GM19452 (cell line): ENCODE measurements at regions not wholly inside any gene's neighbourhood (a gene's known extent, or its start where the extent isn't known, plus 50 kb on each side); places are given as distances from the start of the nearest gene placed in this dataset.
"Not testable (repeated sequence)": the region's sequence is repeated elsewhere in the genome, so short reads cannot be mapped to it uniquely, and the experiment has no call there.

Source experiments
- ATAC-seq: cut with Tn5 transposase; IDR thresholded peaks from one replicate; pipeline ENCODE4 v1.9.1; 2021; ENCODE audit not compliant: unreplicated experiment

DNA sequence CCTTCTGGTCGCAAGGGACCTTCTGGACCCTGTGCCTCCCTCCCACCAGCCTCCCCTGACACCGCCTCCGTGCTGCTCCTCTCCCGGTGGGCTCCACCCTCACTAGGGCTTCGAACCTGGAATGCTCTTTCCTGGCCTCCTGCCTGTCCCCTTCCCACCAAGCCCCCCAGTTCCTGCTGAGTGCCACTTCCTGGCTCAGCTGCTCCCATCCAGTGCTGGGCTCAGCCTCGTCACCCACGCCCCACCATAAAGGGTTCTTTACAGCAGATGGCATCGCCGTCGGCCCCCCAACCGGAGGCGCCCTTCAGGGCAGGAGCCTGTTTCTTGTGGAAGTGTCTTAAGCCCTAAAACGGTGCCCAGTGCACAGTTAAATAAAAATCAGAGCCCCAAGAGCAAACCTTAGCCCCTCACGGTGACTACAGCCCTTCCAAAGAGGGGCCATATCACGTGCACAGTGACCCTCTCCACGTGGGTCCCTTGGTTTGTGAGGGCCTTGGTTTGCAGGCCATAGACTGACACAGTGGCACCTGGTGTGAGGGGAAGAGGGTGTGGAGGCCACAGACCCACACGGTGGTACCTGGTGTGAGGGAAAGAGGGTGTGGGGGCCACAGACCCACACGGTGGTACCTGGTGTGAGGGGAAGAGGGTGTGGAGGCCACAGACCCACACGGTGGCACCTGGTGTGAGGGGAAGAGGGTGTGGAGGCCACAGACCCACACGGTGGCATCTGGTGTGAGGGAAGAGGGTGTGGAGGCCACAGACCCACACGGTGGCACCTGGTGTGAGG is 111.4 kb downstream of the METRNL start:
- ATAC-seq: no peak

DNA sequence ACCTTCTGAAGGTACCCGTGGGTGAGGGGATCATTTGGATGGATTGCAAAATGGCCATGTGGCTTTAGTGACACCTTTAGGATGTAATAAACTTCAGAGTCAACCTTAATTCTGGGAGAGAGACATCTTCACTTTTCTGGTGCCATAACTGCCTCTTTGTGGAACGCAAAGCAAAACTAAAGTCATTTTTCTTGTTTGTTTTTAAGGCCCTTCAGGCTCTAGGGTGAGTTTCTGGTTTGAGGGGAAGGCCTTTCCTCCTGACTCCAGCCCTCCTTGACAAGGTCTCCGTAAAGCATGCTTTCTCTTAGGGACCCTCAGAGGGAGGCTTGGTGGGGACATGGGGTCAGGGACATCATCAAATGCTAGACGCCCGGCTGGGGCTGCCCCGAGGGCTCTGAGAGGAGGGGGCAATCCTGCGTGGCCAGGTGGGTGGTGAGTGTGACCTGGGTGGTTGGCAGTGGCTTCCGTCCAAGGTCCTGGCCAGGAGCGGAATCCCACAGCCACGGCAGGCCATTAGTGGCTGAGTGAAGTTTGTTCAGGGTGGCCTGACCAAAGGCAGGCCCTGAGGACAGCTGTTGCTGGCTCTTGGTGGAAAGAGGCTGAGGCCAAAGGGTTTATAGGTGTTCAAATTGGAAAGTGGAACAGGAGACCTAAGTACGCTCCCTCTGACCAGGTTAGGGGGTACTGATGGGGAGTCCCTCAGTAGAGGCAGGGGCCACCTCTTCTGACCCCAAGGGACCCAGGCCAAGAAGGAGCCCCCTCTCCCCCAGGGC is 112.2 kb downstream of the METRNL start:
- no peak for ATAC-seq

DNA sequence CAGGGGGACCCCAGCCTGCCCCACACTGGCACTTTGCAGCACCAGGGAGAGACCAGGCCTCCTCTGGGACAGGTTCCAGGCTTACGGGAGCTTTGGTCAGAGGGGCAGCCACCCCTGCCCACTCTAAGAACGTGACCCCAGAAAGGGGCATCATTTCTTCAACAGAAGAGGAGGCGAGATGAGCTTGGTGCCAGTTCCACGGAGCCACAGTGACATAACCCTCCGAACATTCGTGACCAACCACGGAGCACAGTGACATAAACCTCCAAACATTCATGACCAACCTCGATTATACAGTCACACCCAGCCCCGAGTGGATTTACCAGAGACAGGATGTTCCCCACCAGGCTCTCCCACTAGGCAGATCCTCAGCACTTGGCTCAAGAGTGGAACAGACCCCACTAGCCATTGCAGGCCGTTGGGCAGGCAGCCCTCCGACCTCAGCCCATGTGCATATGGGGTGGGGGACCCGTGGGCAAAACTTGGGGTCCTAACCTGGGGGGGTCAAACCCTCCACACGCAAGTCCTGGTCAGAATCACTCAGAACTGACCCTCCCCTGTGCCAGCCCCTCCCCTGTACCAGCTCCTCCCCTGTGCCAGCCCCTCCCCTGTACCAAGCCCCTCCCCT is 112.9 kb downstream of the METRNL start:
- no peak for ATAC-seq

DNA sequence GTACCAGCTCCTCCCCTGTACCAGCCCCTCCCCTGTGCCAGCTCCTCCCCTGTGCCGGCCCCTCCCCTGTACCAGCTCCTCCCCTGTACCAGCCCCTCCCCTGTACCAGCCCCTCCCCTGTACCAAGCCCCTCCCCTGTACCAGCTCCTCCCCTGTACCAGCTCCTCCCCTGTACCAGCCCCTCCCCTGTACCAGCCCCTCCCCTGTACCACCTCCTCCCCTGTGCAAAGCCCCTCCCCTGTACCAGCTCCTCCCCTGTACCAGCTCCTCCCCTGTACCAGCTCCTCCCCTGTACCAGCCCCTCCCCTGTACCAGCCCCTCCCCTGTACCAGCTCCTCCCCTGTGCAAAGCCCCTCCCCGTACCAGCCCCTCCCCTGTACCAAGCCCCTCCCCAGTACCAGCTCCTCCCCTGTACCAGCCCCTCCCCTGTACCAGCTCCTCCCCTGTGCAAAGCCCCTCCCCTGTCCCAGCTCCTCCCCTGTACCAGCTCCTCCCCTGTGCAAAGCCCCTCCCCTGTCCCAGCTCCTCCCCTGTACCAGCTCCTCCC is 113.5 kb downstream of the METRNL start:
- not testable (repeated sequence) for ATAC-seq

DNA sequence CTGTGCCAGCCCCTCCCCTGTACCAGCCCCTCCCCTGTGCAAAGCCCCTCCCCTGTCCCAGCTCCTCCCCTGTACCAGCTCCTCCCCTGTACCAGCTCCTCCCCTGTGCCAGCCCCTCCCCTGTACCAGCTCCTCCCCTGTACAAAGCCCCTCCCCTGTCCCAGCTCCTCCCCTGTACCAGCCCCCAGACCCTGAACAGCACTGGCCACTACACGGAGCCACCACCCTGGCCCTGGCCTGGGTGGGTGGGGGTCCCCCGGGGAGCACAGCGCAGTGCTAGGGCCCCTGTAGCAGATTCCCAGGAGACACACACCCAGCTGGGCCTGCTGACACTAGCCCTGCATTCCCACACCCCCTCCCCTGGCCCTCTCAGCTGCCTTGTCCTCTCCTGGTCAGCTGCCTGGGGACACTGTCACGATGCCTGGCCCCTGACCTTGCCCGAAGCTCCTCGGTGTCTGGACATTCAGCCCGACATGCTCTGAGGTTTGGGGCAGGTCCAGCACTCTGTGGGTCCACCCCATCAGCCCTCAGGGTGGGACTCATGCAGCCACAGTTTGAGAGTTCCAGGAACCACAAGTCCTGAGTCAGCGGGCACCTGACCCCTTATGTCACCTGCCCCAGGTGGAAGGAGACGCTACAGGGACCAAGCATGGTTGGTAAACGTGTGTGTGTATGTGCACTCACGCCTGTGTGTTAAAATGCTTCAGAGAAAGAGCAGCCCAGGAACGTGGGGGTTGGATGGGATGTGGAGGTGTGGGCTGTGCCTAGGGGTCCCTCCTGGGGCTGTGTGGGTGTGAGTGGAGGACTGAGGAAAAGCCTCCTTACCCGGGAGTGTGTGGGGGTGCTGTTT is 114.2 kb downstream of the METRNL start:
- no peak for ATAC-seq

DNA sequence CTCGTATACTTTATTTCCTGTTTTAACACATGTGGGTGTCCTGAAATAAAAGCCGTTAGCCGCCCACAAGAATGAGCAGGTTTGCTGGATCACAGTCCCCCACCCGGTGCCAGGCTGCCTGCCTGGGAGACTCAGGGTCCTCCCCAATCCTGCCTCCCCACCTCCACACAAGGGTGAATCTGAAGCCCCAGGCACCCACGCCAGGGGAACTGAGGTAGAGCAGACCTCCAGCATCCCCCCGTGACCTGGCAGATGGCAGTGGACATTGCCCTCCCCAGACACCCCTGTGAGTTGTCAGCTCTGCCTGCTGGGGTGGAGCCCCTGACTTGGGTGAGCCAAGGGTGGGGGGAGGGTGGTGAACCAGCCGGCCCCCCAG is 114.8 kb downstream of the METRNL start:
- ATAC-seq: no peak

DNA sequence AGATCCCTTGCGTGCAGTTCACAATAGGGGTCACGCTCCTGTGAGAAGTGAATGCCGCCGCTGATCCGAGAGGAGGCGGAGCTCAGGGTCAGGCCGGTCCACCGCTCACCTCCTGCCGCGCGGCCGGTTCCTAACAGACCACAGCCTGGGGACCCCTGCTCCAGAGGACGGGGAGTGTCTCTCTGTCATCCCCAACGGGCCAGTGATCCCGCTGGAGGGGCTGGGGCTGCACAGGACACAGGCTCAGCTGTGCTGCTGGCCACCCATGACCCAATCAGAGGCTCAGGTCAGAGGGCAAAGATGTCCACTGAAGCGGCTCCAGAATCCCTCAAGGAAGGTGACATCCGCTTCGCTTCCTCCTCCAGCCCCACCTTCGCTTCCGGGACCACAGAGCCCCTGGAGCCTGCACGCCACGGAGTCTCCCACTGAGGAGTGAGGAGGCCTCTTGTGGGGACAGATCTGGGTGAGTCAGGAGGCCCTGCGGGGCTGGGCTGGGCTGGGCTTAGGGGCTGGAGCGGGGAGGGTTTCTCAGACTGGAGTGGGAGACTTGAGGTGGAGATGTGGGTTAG is 115.4 kb downstream of the METRNL start:
- no peak for ATAC-seq

DNA sequence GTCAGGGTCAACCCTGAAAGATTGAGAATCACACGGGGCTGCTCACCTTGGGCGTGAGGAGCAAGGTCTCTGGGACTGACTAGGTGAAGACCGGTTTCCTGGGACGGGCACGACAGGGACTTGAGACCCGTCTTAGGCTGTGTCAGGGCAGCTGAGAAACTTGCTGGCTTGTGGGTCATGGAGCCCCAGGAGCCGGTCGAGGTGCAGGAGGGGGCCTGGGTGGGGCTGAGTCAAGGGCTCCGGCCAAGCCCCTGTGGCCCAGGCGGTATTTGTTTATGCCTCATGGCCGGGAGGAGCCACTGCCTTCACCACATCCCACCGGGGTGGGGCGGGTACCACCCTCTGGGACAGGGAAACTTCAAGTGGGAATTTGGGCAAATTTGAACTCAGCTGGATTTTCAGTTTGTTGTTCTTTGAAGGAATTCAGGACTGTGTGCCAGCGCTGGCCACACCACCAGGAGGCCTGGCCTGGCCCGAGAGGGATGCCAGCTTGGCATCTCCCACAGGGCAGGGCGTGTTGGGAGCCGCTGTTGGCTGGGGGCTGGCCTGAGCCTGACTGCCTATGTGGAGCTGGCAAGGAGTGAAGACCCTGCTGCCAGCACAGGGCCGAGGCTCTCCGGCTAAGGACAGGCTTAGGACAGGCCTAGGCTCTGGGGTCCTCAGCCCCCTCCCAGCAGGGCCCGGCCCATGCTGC is 116.1 kb downstream of the METRNL start:
- no peak for ATAC-seq

DNA sequence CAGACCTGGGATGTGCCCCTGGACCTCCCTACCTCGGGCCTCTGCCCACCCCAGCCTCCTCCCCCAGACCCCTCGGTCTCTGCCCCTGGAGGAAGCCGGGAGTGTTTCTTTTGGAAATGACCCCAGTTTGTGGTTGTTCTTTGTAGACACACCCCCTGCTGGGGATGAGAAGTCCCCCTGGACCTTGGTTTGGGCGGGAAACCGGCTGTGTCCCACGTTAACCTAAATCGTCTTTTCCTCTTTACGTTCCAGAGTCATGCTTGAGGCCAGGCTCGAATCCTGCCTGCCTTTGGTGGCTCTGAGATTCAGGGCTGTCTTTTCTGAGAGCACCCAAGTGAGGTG is 116.6 kb downstream of the METRNL start:
- ATAC-seq: no peak

DNA sequence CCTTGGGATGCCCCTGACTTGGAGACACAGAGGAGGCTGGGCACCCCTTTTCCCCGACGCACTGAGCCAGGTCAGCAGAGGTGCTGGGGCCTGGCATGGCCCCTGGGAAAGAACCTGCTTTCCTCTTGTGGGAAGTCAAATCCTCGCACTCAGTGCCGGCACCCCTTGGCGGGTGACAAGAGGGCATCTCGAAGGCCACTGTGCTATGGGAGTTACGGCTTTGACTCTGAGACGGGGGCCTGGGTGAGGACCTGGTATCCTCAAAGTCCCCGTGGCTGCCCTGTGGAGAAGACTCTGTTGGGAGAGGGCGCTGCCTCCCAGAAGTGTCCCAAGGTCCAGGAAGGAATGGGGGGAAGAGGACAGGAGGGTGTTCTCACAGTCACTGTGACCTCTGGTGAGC is 117.0 kb downstream of the METRNL start:
- no peak for ATAC-seq

DNA sequence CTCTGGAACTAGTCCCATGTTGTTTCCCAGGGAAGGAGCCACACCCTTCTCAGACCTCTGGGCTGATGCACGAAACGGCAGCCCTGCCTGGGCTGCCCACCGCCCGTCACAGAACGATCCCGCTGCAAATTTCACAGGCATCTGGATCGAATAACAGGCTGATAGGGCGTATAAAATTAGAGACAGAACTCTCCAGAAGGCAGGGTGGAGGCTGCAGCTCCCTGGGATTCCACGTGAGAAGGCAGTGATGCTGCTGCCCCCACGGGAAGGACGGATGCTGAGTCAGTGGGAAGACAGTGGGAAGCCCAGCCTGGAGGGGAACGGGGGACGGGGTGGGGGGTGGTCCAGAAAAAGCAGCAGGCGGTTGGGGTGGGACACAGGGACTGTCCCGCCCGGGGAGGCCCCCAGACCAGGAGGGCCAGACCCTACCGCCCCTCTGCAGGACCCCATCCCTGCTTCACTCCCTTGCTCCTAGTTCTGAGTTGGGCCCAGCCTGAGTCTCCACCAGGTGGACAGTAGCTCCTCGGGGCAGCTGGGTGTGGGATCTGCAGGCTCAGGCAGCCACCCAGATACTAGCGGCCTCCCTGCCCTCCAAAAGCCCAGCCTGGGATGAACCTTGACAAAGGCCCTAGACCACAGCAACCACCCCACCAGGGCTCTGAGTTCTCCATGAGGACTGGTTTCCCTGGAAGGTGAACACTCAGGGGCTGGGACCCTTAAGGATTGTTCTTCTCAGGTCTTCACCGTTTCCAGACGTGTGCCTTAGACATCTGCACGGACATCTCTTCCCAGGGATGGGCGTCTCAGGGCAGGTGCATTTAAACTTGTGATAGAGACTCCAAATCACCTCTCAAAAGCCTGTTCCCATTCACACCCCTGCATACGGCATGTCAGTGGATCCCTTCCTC is 117.8 kb downstream of the METRNL start:
- no peak for ATAC-seq

DNA sequence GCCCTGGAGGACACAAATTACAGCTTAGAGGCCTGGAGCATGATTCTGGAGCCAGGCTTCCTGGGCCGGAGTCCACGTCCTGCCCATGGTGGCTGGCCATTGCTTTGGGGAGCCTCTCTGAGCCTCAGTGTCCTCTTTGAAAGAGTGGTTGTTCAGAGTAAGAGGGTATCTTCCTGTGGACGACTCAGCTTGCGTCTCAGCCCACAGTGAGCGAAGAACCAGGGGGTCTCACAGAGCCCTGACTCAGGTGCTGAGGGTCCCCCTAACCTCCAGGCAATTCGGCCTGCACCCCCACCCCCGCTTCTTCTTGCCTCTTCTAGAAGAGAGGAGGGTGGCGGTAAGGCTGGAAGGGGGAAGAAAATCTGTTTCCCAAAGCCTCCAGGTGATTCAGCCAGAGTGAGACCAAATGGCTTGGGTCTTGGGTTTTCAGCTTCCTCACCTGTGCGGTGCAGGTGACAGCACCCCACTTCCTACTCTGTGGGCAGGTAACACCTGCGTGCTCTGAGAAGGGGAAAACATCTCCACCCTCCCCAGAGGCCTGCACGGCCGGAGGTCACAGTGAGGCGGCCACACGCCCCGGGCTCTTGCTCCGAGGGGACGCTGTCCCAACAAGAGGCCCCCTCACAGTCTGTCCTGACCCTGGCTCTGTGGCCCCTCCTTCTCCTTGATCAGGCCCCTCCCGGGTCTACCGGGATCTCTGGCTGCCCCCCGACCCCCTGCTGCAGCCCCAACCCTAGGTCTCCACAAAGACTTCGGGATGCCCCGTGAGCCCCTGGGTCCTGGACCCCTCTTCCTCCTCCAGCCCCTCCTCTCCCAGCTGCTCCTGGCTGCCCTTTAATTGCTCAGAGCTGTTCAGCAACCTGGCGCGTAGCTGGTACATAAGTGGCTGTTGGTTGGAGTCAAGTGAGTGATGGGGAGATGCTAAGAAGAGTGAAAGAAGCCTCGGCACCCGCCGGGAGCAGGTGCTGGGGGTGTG is 119.2 kb downstream of the METRNL start:
- ATAC-seq: no peak

DNA sequence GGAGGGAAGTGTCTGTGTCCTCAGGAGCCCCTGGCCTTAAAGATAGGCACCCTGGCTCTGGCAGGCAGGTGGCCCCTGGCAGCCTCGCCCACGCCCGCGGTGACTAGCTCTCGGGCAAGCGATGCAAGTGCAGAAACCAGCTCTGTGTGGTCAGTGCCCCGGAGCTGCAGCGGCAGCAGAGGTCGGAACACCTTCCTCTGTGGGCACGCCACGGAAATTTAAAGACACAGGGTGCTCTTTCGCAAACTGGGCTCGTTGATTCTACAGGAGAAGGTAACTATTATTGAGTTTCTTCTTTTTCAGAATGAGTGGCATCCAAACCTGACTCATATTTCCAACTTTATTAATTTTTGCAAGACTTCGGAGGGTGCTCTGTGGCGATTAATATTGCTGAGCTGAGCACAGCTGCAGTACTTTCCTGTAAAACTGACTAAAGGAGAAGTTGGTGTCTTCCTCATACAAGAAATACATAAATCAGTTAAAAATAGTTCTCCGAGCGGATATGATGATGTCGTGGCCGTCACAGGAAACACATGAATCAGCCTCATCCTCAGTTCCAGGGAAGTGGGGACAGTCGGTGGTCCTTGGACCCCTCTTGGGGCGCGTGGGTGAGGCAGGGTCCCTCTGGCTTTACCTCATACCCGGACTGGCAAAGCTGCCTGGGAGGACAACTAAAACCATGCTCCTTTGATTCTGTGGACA is 120.2 kb downstream of the METRNL start:
- ATAC-seq: no peak

DNA sequence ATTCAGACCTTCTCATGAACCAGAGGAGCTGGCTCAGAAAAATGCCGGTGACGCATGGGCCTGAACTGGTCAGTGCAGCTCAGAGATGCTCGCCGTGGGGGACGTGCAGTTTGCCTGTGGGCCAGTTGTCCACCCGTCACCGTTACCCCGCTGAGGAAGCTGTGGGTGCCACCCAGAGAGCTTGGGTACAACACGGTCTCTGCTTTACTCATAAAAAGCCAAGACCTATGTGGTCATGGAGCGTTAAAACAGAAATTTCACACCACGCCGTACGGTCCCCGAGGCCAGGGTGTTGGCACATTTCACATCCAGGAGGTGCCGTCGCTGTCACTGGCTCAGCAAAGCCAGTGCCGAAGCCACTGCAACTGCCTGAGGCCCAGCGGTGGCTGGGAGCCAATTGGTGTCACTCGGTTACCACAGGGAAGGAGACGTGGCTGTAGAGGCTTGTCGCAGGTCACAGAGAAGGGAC is 120.9 kb downstream of the METRNL start:
- ATAC-seq: peak; percentile 52

DNA sequence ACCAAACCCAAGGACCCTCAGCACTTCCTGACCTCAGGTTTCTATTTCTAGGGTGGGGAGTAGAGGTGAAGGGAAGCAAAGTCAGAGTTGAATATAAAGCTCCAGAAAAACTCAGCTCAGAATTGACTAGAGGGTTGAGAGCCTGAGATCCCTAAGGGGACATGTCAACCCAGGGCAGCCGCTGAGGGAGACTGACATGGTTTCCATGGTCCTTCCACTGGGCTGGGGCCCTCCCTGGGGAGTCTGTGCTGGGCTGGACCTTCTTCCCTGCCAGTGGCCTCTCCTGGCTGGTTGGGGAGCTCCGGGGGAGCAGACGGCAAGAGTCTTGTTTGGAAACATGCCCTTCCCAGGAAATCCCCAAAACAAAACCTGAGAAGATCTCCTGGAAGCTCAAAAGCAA is 121.3 kb downstream of the METRNL start:
- ATAC-seq: no peak

DNA sequence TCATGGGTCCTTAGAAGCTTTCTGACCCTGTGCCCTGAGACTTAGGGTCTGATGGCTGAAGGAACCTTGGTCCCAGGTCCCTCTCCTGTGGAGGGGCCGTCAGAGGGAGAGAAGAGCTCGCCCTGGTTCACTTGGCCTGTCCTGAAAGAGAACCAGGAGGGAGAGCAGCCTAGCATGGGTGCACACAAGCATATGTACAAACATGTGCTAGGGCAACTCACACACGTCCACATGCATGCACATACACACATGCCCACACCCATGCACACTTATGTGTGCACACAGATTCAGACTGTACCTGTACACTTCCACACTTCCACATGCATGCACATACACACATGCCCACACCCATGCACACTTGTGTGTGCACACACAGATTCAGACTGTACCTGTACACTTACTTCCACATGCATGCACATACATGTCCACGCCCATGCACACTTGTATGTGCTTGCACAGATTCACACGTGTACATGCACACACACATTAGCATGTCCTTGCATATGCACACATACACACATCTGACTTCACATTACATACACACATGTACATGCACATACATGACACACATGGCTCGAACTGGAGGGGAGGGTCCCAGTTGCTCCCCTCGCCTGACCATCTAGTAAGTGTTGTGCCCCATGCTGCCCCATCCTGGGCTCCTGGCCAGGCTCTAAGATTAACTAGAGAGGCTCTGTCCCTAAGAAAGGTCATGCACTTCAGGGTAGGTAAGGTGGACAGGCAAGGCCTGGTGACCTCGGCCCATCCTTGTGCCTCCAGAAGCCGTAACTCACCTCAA is 122.0 kb downstream of the METRNL start:
- ATAC-seq: no peak
